SK-N-SH treated with all-trans-retinoic acid at 6 μM for 48 hours (cell line): ENCODE measurements at regions not wholly inside any gene's neighbourhood (a gene's known extent, or its start where the extent isn't known, plus 50 kb on each side); places are given as distances from the start of the nearest gene placed in this dataset.

Source experiments
- ATAC-seq: fragments of 200-7000 bp; cut with Tn5 transposase; 3 replicates; pipeline ENCODE4 v1.9.1; 2020; ENCODE audit warnings: mild to moderate bottlenecking, moderate library complexity
- ARNTL ChIP-seq: fragments of 450-650 bp; formaldehyde crosslinking; IDR thresholded peaks from 2 replicates; pipeline ENCODE4 v1.5.0; 2020; ENCODE audit warnings: low read depth, mild to moderate bottlenecking, moderate library complexity, borderline replicate concordance
- BACH2 ChIP-seq: fragments of 250-450 bp; sonication (Bioruptor Pico); IDR thresholded peaks from 2 replicates; pipeline ENCODE4 v1.9.0; 2021; ENCODE audit warnings: mild to moderate bottlenecking, borderline replicate concordance
- CSDC2 ChIP-seq: fragments of 250-450 bp; sonication (Bioruptor Pico); IDR thresholded peaks from 2 replicates; pipeline ENCODE4 v1.5.0; 2020; ENCODE audit warnings: mild to moderate bottlenecking, moderate library complexity
- ESRRG ChIP-seq: fragments of 250-450 bp; sonication (Bioruptor Pico); IDR thresholded peaks from 2 replicates; pipeline ENCODE4 v1.6.1; 2021; ENCODE audit warnings: mild to moderate bottlenecking
- GLIS3 ChIP-seq: fragments of 250-450 bp; sonication (Bioruptor Pico); IDR thresholded peaks from 2 replicates; pipeline ENCODE4 v1.5.0; 2020; ENCODE audit warnings: mild to moderate bottlenecking, moderate library complexity
- ISL1 ChIP-seq: fragments of 250-450 bp; sonication (Bioruptor Pico); IDR thresholded peaks from 2 replicates; pipeline ENCODE4 v2.1.2; 2022; ENCODE audit warnings: mild to moderate bottlenecking, moderate library complexity
- OSR1 ChIP-seq: fragments of 250-450 bp; sonication (Bioruptor Pico); IDR thresholded peaks from 2 replicates; pipeline ENCODE4 v1.8.0; 2022; ENCODE audit warnings: moderate library complexity, mild to moderate bottlenecking, inconsistent platforms
- PPARA ChIP-seq: fragments of 250-450 bp; sonication (Bioruptor Pico); IDR thresholded peaks from 2 replicates; pipeline ENCODE4 v1.5.0; 2020; ENCODE audit warnings: mild to moderate bottlenecking, borderline replicate concordance
- SNAI2 ChIP-seq: fragments of 250-450 bp; sonication (Bioruptor Pico); IDR thresholded peaks from 2 replicates; pipeline ENCODE4 v1.5.0; 2020; ENCODE audit warnings: mild to moderate bottlenecking, moderate library complexity
- TCF4 ChIP-seq: fragments of 250-450 bp; sonication (Bioruptor Pico); IDR thresholded peaks from 2 replicates; pipeline ENCODE4 v1.8.0; 2021; ENCODE audit warnings: mild to moderate bottlenecking, moderate library complexity, borderline replicate concordance
- TOX ChIP-seq: fragments of 250-450 bp; sonication (Bioruptor Pico); IDR thresholded peaks from 2 replicates; pipeline ENCODE4 v1.8.0; 2021; ENCODE audit warnings: mild to moderate bottlenecking, moderate library complexity, borderline replicate concordance
- ZC3H10 ChIP-seq: fragments of 250-450 bp; sonication (Bioruptor Pico); IDR thresholded peaks from 2 replicates; pipeline ENCODE4 v1.5.1; 2021; ENCODE audit warnings: mild to moderate bottlenecking, moderate library complexity
- ZFP3 ChIP-seq: fragments of 250-450 bp; sonication (Bioruptor Pico); IDR thresholded peaks from 2 replicates; pipeline ENCODE4 v1.5.0; 2020; ENCODE audit warnings: mild to moderate bottlenecking, moderate library complexity
- ZNF565 ChIP-seq: fragments of 450-650 bp; formaldehyde crosslinking; conservative IDR thresholded peaks from 2 replicates; pipeline ENCODE4 v1.5.0; 2020; ENCODE audit warnings: low read depth, mild to moderate bottlenecking, moderate library complexity
- ZNF70 ChIP-seq: fragments of 450-650 bp; formaldehyde crosslinking; IDR thresholded peaks from 2 replicates; pipeline ENCODE4 v1.5.0; 2020; ENCODE audit warnings: mild to moderate bottlenecking, moderate library complexity
- ZNF8 ChIP-seq: fragments of 450-650 bp; formaldehyde crosslinking; IDR thresholded peaks from 2 replicates; pipeline ENCODE4 v1.5.0; 2020; ENCODE audit warnings: mild to moderate bottlenecking, moderate library complexity
- TF ChIP-seq, protein P1 (sequence below): fragments of 250-450 bp; sonication (Bioruptor Pico); IDR thresholded peaks from 2 replicates; pipeline ENCODE4 v1.8.0; 2020; ENCODE audit warnings: mild to moderate bottlenecking, moderate library complexity, borderline replicate concordance
- TF ChIP-seq, protein P2 (sequence below): fragments of 250-450 bp; sonication (Bioruptor Pico); IDR thresholded peaks from 2 replicates; pipeline ENCODE4 v1.5.0; 2020; ENCODE audit warnings: mild to moderate bottlenecking, moderate library complexity
- TF ChIP-seq, protein P3 (sequence below): fragments of 250-450 bp; sonication (Bioruptor Pico); IDR thresholded peaks from 2 replicates; pipeline ENCODE4 v1.8.0; 2021; ENCODE audit warnings: low read depth, mild to moderate bottlenecking, moderate library complexity, borderline replicate concordance
- TF ChIP-seq, protein P4 (sequence below): fragments of 250-450 bp; sonication (Bioruptor Pico); IDR thresholded peaks from 2 replicates; pipeline ENCODE4 v1.5.1; 2021; ENCODE audit warnings: mild to moderate bottlenecking, moderate library complexity

DNA sequence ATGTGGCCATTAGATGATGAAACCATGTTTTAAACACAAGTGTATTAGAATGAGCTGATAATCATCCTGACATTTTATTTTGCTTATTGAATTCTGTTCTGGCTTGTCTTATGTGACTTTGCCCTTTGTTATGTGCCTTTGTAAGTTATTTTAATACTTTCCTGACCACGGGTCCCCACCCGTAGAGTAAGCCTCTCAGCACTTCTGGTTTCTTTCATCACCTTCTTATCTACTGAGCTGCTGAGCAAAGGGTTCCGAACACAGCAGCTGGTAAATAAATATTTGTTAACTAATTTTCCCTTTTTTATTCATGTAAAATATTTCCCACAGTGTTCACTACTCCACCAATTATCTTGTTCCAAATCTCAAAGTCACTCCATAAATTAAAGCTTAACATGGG lies 1115.3 kb downstream of the SORCS3 start (continued):
- TF ChIP-seq, protein P1, sequence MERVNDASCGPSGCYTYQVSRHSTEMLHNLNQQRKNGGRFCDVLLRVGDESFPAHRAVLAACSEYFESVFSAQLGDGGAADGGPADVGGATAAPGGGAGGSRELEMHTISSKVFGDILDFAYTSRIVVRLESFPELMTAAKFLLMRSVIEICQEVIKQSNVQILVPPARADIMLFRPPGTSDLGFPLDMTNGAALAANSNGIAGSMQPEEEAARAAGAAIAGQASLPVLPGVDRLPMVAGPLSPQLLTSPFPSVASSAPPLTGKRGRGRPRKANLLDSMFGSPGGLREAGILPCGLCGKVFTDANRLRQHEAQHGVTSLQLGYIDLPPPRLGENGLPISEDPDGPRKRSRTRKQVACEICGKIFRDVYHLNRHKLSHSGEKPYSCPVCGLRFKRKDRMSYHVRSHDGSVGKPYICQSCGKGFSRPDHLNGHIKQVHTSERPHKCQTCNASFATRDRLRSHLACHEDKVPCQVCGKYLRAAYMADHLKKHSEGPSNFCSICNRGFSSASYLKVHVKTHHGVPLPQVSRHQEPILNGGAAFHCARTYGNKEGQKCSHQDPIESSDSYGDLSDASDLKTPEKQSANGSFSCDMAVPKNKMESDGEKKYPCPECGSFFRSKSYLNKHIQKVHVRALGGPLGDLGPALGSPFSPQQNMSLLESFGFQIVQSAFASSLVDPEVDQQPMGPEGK (CRISPR knock-in tag): no peak
- TF ChIP-seq, all 23 proteins: peak for 0

DNA sequence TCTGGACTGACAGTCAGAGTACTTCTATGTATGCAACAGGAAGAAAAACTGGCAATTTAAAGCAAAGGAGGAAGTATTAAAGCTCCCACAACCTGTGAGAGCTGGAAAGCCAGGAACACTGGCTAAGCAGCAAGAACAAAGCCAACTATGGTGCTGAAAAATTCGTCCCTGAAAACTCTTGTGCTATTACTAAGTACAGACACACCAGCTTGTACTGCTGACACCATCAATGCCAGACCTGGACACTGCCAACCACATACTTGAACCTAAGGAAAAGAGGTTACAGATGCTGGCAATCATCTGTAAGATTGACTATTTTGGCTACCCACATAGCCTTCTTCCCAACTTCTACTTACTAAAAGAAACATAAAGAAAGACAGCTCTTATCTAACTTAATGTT lies 1110.6 kb downstream of the SORCS3 start:
- TF ChIP-seq SNAI2 (CRISPR knock-in tag) (no peak), PPARA (CRISPR knock-in tag) (no peak), BACH2 (CRISPR knock-in tag) (no peak), ISL1 (CRISPR knock-in tag) (no peak), TCF4 (no peak), ZNF8 (no peak)
- TF ChIP-seq, protein P2, sequence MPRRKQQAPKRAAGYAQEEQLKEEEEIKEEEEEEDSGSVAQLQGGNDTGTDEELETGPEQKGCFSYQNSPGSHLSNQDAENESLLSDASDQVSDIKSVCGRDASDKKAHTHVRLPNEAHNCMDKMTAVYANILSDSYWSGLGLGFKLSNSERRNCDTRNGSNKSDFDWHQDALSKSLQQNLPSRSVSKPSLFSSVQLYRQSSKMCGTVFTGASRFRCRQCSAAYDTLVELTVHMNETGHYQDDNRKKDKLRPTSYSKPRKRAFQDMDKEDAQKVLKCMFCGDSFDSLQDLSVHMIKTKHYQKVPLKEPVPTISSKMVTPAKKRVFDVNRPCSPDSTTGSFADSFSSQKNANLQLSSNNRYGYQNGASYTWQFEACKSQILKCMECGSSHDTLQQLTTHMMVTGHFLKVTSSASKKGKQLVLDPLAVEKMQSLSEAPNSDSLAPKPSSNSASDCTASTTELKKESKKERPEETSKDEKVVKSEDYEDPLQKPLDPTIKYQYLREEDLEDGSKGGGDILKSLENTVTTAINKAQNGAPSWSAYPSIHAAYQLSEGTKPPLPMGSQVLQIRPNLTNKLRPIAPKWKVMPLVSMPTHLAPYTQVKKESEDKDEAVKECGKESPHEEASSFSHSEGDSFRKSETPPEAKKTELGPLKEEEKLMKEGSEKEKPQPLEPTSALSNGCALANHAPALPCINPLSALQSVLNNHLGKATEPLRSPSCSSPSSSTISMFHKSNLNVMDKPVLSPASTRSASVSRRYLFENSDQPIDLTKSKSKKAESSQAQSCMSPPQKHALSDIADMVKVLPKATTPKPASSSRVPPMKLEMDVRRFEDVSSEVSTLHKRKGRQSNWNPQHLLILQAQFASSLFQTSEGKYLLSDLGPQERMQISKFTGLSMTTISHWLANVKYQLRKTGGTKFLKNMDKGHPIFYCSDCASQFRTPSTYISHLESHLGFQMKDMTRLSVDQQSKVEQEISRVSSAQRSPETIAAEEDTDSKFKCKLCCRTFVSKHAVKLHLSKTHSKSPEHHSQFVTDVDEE (CRISPR knock-in tag): no peak

DNA sequence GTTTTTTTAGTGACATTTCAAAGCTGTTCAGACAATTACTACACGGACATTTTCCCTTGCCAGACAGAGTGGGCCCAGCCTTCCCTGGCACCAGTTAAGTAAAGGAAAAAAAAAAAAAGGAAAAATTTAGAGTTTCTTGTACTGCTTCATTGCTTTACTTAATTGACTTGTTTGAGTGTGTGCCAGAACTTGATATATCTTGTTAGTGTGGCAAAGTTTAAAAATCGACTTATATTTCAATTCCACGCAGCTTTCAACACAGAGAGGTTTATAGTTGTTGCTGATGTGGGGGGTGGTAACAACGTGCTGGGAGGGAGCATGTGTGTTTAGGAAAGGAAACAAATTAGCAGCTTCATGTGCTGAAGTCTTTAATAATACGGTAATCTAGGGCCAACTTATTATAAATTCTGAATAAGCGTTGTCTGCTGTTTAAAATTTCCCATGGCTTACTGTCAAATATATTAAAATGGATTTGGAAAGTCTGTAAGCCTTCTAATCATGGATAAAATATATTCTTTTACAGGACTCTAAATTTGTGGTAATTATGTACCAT lies 1104.6 kb downstream of the SORCS3 start:
- ATAC-seq: no peak
- no peak for TF ChIP-seq OSR1

More for the DNA sequence above, 1110.6 kb downstream of the SORCS3 start:
- ATAC-seq: no peak

DNA sequence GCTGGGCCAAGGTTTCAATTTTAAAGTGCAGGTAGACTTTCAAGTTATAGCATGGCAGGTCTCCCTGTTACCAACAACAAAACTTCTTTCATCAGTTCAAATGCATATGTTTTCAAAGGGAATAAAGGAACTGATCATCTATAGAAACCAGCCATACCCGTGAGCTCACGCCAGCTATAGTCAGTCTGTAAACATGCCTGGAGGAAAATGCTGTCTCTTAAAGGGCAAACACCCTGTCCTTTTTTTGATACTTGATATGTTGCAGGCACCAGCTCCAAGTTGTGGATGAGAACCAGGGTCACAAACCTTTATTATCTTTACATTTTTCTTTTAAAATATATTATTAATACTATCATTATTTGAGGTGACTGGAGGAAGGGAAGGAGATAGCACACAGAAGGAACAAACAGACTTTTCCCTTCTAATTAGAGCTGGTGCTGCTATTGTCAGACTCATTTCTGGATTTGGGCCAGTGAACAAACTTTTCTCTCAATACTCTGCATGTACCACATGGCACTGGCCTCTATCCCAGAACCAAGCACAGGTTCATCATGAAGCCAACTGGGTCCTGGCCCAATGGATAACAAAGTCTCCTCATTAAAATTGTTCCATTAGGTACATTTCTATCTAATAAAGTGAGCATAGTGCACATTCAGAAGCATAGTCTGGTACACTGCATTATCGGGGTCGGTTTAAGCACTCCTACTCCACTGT lies 1102.4 kb downstream of the SORCS3 start:
- no peak for ATAC-seq
- TF ChIP-seq ZC3H10 (no peak), TCF4 (no peak), GLIS3 (CRISPR knock-in tag) (no peak), ZFP3 (CRISPR knock-in tag) (no peak), ARNTL (CRISPR knock-in tag) (no peak), ZNF8 (no peak)

DNA sequence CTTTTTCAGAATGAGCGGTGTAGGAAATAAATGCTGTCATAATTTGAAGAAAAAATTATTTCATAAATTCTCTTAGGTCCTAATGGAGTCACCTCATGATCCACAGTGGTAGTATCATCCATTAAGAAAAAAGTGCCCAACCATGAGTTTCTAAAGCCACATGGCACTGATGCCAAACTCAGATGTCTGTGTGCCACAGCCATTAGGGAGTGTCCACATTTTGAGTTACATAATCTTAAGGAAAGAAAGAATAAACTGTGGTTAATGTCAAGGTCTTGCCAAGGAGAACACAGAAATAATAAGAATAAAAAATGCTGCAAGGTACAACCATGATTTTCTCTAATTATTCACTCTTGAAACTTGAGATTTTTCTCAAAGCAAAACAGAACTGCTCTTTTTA lies 1101.8 kb downstream of the SORCS3 start:
- TF ChIP-seq BACH2 (CRISPR knock-in tag) (no peak), ZNF70 (CRISPR knock-in tag) (no peak), OSR1 (no peak), ZNF8 (no peak), PPARA (CRISPR knock-in tag) (no peak), ESRRG (CRISPR knock-in tag) (no peak), TCF4 (no peak), CSDC2 (CRISPR knock-in tag) (no peak), TOX (CRISPR knock-in tag) (no peak), ZC3H10 (no peak), ZNF565 (CRISPR knock-in tag) (no peak)
- TF ChIP-seq, protein P3, sequence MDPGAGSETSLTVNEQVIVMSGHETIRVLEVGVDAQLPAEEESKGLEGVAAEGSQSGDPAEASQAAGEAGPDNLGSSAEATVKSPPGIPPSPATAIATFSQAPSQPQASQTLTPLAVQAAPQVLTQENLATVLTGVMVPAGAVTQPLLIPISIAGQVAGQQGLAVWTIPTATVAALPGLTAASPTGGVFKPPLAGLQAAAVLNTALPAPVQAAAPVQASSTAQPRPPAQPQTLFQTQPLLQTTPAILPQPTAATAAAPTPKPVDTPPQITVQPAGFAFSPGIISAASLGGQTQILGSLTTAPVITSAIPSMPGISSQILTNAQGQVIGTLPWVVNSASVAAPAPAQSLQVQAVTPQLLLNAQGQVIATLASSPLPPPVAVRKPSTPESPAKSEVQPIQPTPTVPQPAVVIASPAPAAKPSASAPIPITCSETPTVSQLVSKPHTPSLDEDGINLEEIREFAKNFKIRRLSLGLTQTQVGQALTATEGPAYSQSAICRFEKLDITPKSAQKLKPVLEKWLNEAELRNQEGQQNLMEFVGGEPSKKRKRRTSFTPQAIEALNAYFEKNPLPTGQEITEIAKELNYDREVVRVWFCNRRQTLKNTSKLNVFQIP: no peak
- TF ChIP-seq, protein P4, sequence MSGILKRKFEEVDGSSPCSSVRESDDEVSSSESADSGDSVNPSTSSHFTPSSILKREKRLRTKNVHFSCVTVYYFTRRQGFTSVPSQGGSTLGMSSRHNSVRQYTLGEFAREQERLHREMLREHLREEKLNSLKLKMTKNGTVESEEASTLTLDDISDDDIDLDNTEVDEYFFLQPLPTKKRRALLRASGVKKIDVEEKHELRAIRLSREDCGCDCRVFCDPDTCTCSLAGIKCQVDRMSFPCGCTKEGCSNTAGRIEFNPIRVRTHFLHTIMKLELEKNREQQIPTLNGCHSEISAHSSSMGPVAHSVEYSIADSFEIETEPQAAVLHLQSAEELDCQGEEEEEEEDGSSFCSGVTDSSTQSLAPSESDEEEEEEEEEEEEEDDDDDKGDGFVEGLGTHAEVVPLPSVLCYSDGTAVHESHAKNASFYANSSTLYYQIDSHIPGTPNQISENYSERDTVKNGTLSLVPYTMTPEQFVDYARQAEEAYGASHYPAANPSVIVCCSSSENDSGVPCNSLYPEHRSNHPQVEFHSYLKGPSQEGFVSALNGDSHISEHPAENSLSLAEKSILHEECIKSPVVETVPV (CRISPR knock-in tag): no peak
- ATAC-seq: no peak
